ENCODE measurements at regions not wholly inside any gene's neighbourhood (a gene's known extent, or its start where the extent isn't known, plus 50 kb on each side); places are given as distances from the start of the nearest gene placed in this dataset.

GRCh38 chr2:16332681-16333557, 332.7 kb downstream of the CYRIA start:
- H3K4me3 ChIP-seq (ENCODE audit: low read length): no peak overlapping the region
- no peak for TF ChIP-seq CTCF (IDR thresholded peaks at IDR 0.05; ENCODE audit: insufficient read depth, low read depth, low read length, missing control alignments)
- DNase-seq (ENCODE audit: low read depth): no peak

- no peak for TF ChIP-seq CTCF (IDR thresholded peaks at IDR 0.05; ENCODE audit: insufficient read depth, low read depth, low read length, missing control alignments)
- H3K4me3 ChIP-seq (ENCODE audit: low read length): no peak overlapping the region
- DNase-seq (ENCODE audit: low read depth): no peak
Measured at GRCh38 chr2:16331772-16332171, 333.9 kb downstream of the CYRIA start.

- no peak for TF ChIP-seq CTCF (IDR thresholded peaks at IDR 0.05; ENCODE audit: insufficient read depth, low read depth, low read length, missing control alignments)
- DNase-seq (ENCODE audit: low read depth): no peak
- H3K4me3 ChIP-seq (ENCODE audit: low read length): no peak overlapping the region
Measured at GRCh38 chr2:16330982-16331381, 334.7 kb downstream of the CYRIA start.

- no peak for TF ChIP-seq CTCF (IDR thresholded peaks at IDR 0.05; ENCODE audit: insufficient read depth, low read depth, low read length, missing control alignments)
- no peak overlapping the region for H3K4me3 ChIP-seq (ENCODE audit: low read length)
- DNase-seq (ENCODE audit: low read depth): no peak
Measured at GRCh38 chr2:16330571-16330970, 335.1 kb downstream of the CYRIA start.

- DNase-seq (ENCODE audit: low read depth): no peak
- no peak overlapping the region for H3K4me3 ChIP-seq (ENCODE audit: low read length)
- no peak for TF ChIP-seq CTCF (IDR thresholded peaks at IDR 0.05; ENCODE audit: insufficient read depth, low read depth, low read length, missing control alignments)
Measured at GRCh38 chr2:16330012-16330411, 335.6 kb downstream of the CYRIA start.

GRCh38 chr2:16329421-16329820, 336.2 kb downstream of the CYRIA start:
- no peak for DNase-seq (ENCODE audit: low read depth)
- no peak for TF ChIP-seq CTCF (IDR thresholded peaks at IDR 0.05; ENCODE audit: insufficient read depth, low read depth, low read length, missing control alignments)
- no peak overlapping the region for H3K4me3 ChIP-seq (ENCODE audit: low read length)

Data from epithelial cell of esophagus (primary cell).